HG03342 (cell line): ENCODE measurements at regions not wholly inside any gene's neighbourhood (a gene's known extent, or its start where the extent isn't known, plus 50 kb on each side); places are given as distances from the start of the nearest gene placed in this dataset.

ENCODE experiments used
- ATAC-seq: cut with Tn5 transposase; IDR thresholded peaks from one replicate; pipeline ENCODE4 v1.9.1; 2021; ENCODE audit warnings: mild to moderate bottlenecking, moderate library complexity; ENCODE audit not compliant: unreplicated experiment

DNA sequence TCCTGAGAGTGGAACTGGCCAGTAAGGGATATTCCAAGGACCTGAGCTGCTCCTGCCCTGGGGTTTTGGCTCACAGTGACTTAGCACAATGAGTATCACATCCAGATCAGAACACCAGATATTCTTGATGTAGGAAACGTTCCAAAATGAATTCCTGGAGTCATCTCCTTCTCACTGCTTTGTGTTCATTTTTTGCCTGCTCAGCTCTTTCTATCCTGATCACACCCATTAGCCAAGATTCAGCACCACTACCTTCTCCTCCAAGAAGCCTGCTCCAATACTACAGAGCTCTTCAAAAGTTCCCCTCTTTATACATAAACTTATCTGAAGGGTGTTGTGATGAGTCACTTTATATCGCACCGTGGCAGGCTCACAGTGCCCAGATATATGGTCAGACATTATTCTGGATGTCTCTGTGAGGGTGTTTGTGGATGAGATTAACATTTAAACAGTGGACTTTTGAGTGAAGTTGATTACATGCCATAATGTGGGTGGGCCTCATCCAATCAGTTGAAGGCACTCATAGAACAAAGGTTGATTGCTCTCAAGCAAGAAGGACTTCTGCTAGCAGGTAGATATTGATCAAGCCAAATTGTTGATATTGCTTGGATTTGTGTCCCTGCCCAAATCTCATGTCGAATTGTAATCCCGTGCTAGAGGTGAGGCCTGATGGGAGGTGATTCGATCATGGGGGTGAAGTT is 1155.2 kb upstream of the AUTS2 start:
- ATAC-seq, result no peak

DNA sequence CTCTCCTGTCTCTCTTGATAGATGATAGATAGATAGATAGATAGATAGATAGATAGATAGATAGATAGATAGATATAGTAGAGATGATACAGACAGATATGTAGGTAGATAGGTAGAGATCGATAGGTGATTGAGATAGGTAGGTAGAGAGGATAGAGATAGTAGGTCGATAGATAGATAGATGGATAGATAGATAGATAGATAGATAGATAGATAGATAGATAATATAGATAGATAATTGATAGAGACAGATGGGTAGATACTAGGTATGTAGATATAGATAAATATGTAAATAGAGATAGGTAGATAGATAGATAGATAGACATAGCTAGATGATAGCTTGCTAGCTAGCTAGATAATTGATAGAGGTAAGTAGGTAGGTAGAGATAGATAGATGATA is 1154.2 kb upstream of the AUTS2 start:
- ATAC-seq, result no peak

- no peak for ATAC-seq
These were observed 1153.3 kb upstream of the AUTS2 start for GRCh38 chr7:68444956-68445355.

- ATAC-seq, result no peak
These were observed 1152.1 kb upstream of the AUTS2 start for GRCh38 chr7:68446183-68446582.

DNA sequence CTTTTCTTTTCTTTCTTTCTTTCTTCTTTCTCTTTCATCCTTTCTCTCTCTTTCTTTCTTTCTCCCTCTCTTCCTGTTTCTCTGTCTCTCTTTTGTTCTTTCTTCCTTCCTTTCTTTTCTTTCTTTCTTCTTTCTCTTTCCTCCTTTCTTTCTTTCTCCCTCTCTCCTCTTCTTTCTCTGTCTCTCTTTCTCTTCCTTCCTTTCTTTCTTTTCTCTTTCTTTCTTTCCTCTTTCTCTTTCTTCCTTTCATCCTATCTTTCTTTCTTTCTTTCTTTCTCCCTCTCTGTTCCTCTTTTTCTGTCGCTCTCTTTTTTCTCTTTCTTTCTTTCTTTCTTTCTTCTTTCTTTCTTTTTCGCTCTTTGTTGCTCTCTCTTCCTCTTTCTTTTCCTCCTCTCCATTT is 1149.2 kb upstream of the AUTS2 start:
- no peak for ATAC-seq

DNA sequence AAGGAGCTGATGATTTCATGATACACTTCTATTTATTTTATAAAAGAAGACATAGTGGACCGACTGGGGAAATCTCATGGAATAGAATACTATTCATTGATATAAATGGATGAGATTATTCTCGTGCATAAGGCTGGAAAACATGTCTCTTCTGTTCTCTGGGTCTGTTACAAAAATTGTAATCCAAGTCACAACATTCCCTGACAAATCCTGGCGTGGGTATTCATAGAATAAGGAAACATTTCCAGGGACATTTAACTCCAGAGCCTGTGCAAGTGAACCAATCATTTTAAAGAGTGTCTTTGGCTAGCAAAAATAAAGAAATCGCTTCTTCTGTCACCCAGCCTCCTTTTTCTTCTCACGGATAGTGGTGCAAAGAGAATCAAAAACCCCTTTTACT is 1148.5 kb upstream of the AUTS2 start:
- no peak for ATAC-seq

DNA sequence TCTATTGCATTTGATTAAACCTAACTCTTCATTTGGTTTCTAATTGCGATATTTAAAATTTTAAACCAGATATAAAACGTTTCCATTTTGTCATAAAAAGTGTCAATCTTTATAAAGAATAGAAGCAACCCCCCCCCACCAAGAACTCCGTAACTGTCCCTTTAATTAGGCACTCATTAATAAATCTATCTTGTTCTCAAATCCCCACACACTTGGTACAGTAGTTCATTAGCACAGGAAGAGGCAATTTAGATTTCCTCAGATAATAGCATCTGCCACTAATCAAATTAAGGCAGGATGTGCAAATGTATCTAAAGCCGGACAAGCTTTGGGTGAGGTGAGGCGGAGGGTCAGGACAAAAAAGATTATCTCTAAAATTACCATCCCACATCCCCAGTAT is 1143.3 kb upstream of the AUTS2 start:
- no peak for ATAC-seq

GRCh38 chr7:68456469-68456868 is 1141.8 kb upstream of the AUTS2 start:
- no peak for ATAC-seq

DNA sequence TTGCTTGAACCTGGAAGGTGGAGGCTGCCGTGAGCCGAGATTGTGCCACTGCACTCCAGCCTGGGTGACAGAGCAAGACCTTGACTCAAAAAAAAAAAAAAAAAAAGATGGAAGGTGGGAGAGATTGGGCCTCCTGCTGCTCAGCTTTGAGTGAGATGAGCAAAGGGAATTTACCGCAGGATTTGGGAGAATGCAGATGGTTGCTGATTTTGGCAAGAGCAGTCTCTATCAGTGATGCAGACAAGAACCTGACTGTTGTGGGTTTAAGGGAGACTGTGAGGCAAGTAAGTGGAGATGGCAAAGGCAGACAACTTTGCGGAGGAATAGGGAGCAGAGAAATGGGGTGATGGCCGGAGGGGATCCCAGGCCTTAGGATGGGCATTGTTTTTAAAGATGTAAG is 1140.8 kb upstream of the AUTS2 start:
- no peak for ATAC-seq

DNA sequence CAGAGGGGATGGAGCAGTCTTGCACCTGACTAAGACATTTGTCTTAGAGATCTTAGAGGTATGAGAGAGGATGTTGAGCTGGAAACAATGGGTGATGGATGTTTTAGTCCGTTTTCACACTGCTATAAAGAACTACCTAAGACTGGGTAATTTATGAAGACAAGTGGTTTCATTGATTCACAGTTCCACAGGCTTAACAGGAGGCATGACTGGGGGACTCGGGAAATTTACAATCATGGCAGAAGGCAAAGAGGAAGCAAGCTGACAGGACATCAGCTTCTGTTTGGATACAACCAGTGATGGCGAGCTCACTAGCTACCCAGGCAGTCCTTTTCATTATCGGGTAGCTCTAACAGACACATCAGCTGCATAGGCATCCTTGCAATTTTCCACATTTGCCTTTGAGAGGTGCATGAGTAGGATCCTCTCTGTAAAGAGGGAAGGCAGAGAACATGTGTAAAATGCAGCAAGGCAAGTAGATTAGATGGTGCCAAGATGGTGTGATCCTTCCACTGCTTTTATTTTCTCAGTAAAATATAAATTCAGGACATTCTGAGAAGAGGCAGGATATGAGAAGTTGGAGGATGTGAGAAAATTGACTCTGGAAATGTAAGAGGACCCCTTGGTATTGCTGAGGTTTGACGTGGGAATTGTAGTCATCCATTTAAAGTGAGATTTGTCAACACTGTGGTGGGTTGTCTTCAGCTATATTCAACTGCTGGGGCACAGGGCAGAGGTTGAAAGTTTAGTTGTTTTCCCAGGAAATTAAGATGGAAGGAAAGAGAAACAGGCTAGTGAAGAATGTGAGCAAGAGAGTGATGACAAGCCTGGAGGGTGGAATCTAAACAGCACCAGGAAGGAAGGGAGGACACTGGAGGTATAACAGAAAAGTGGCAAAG is 1140.0 kb upstream of the AUTS2 start:
- no peak for ATAC-seq

DNA sequence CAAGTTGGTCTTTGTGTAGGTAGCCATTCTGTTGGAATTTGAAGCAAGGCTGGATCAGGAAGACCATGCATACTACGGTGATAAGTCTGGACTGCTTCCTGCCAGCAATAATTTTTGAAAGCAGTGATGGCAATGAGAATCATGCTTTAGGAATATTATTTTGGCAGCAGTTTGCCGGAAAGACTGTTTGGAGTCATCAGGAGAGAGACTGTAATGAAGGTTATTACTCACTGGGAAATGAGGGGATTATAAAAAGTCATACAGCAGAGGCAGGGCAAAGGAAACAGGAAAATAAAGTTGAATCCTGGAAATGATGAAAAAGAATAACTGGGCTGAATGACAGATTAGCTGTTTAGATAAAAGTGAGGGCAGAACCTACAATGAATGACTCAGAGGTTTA is 1136.8 kb upstream of the AUTS2 start:
- no peak for ATAC-seq

GRCh38 chr7:68470836-68471435 is 1127.3 kb upstream of the AUTS2 start:
- no peak for ATAC-seq

- ATAC-seq, result no peak
These were observed 1125.6 kb upstream of the AUTS2 start for GRCh38 chr7:68472688-68473087.

GRCh38 chr7:68474661-68475216 is 1123.5 kb upstream of the AUTS2 start:
- ATAC-seq, result no peak

DNA sequence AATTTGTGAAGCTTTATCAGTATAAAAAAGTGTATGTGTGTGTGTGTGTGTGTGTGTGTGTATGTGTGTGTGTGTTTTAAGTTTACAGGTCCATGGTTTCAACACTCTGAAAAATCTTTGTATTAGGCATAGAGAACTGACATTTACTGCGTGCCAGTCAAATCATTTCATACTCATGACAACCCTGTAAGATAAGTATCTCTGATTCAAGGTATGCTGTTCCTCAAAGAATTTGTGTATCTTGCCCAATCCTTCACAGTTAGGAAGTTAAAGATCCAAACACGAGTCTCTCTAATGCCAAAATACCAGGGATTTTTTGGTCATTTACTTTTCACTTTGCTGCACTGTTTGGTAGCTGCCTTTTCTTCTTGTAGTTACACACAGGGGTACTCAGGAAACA is 1121.3 kb upstream of the AUTS2 start:
- no peak for ATAC-seq

GRCh38 chr7:68478326-68478725 is 1119.9 kb upstream of the AUTS2 start:
- ATAC-seq, result no peak

- no peak for ATAC-seq
These were observed 1115.5 kb upstream of the AUTS2 start for GRCh38 chr7:68482800-68483199.

- ATAC-seq, result no peak
These were observed 1113.5 kb upstream of the AUTS2 start for GRCh38 chr7:68484731-68485130.

GRCh38 chr7:68485253-68485917 is 1112.9 kb upstream of the AUTS2 start:
- no peak for ATAC-seq

DNA sequence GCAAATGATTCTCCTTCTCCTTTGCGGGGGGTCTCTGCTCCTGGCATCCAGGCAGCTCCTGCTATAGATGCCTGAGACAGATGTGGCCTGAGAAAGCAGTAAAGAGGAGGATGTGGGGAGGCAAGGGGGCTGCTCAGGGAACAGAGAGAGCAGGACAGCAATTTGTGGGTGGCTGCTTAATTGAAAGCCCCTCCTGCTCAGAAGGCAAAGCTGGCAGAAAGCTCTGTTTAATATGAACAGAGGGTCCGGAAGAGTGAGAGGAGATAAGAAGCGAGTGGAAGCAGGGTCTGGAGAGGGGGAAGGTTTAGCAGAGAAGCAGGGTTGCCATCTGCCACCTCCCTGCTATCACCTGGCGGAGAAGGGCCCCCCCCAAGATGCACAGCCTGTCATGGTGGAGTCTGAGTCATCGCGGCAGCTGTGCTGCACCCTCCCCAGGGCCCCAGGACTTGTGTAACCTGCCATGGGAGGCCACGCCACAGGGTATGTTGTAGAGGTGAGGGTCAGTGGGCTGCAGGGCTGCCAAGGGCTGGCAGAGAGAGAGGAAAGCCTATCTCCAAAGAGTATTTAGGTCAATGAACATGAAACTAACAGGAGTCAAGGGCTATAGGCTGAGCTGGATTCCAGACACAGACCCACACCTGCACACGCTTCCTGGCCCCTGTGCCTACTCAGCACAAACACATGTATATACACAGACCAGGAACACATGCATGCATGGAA is 1109.8 kb upstream of the AUTS2 start:
- no peak for ATAC-seq
